ENCODE measurements at regions not wholly inside any gene's neighbourhood (a gene's known extent, or its start where the extent isn't known, plus 50 kb on each side); places are given as distances from the start of the nearest gene placed in this dataset.
A peak's percentile ranks its signal among the peaks of the same experiment; 100 is the strongest.

DNA sequence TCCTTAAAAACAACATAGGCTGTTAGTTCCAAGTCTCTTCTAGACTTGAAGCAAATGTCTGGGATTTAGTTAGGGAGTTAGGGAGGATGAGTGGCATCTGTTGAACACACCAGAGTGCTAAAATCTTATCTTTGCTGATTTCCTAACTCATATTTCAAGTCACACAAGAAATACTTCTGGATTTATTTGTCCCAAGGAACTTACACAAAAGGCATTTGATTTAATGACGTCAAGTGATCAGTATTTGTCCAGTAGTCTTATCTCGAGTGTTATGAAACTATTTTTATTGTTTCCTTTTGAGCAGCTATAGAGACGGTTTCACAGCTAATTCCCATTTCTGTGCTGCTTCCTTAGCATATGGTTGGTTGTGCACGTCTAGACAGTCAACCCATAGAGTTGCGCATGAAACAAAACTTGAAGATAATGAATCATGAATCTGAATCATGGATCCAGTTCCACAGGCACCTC lies 140.5 kb upstream of the TUT7 start:
- H3K4me3 Mint-ChIP-seq = no peak overlapping the region
- no peak overlapping the region for H3K4me2 ChIP-seq (replicated peaks; ENCODE audit: extremely low read depth, low read length, poor library complexity, severe bottlenecking)
- H3K36me3 Mint-ChIP-seq = no peaks in the 10 kb centered on the region
- H4K20me1 ChIP-seq (ENCODE audit: insufficient read depth, low read length) = no peaks in the 10 kb centered on the region
- no peaks in the 10 kb centered on the region for H3K79me2 ChIP-seq (ENCODE audit: insufficient read depth, low read length)
- no peak overlapping the region for H3K9ac ChIP-seq (ENCODE audit: insufficient read depth, low read length, poor library complexity, severe bottlenecking)
- intact Hi-C loops (cut with micrococcal nuclease) = loop anchor here in 1 of 2 donors (5.0 kb wide), 1 partner anchor 823 kb away; no protein-coding TSS in a partner anchor
- TF ChIP-seq CTCF (IDR thresholded peaks at IDR 0.05) = no peak
- no peak overlapping the region for H2AFZ ChIP-seq (ENCODE audit: insufficient read depth, low read depth, low read length, poor library complexity, severe bottlenecking)
- no peaks in the 10 kb centered on the region for H3K4me1 Mint-ChIP-seq
- H3K27ac Mint-ChIP-seq = no peak overlapping the region
- H3K4me3 ChIP-seq (replicated peaks in 1 of 3; ENCODE audit: low read depth in 2 of 3, low read length in 3 of 3) = no peak overlapping the region
- H3K4me1 ChIP-seq (ENCODE audit: control insufficient read depth in 1 of 2, insufficient read depth in 2 of 2, low read length in 2 of 2) = no peaks in the 10 kb centered on the region
- peaks cover 0 to 4% of the 10 kb centered on the region in 2 donors for H3K27me3 ChIP-seq (ENCODE audit: control insufficient read depth in 2 of 2, insufficient read depth in 2 of 2, low read length in 2 of 2)
- H3K27me3 Mint-ChIP-seq (ENCODE audit: low read depth in 3 of 3) = peaks cover 2 to 6% (median 5%) of the 10 kb centered on the region in 3 donors
- DNase-seq = no peak
- peaks cover 0 to 4% (median 0%) of the 10 kb centered on the region in 7 donors for H3K9me3 Mint-ChIP-seq
- H3K36me3 ChIP-seq (replicated peaks in 1 of 2; ENCODE audit: control insufficient read depth in 1 of 2, insufficient read depth in 2 of 2, low read length in 2 of 2) = no peaks in the 10 kb centered on the region
- WGBS (ENCODE audit: insufficient coverage) = no CpG with 5 or more reads among the region's 5 CpGs
- no peak overlapping the region for H3K27ac ChIP-seq (ENCODE audit: low read depth in 1 of 2, low read length in 2 of 2)
- no peaks in the 10 kb centered on the region for H3K9me3 ChIP-seq (replicated peaks in 1 of 2; ENCODE audit: control insufficient read depth in 1 of 2, insufficient read depth in 1 of 2, low read length in 2 of 2)

DNA sequence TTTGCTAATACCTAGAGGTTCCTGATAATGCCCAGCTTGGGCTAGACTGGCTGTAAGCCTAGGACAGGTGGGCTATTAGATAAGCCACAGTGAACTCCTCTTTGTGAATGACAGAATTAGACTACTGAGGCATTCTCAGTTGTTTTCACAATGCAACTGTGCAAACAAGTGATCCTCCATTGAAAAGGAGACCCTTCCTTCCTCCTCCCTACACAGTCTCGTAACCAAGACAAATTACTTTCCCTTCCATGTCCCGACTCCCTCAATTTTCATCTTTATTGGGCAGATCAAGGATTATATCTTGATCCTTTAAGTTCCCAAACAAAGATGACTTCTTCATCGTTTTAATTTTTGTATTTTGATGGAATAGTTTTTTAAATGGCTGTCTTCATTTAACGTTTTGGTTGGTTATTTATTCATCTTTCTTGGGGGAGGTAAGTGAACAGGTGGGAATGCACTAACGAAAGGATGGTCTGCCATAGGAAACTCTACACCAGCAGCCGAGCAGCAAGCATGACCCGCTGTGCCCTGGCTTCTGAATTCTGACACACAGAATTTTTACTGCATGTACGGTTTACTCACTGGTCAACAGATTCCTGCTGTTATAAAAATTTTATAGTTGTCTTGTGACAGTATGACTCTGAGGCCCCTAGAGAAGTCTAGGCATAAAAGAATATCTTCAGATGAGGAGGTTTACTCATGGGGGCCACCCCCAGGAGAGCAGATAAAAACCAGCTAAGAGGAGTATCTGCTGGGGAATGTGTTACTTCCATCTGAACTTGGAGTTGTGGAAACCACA lies 137.5 kb upstream of the TUT7 start:
- Histone ChIP-seq H3K36me3 (replicated peaks in 1 of 2; ENCODE audit: control insufficient read depth in 1 of 2, insufficient read depth in 2 of 2, low read length in 2 of 2) (no peaks in the 10 kb centered on the region), H2AFZ (ENCODE audit: insufficient read depth, low read depth, low read length, poor library complexity, severe bottlenecking) (no peak overlapping the region), H3K4me3 (replicated peaks in 1 of 3; ENCODE audit: low read depth in 2 of 3, low read length in 3 of 3) (no peak overlapping the region), H3K79me2 (ENCODE audit: insufficient read depth, low read length) (no peaks in the 10 kb centered on the region), H3K9ac (ENCODE audit: insufficient read depth, low read length, poor library complexity, severe bottlenecking) (no peak overlapping the region), H3K9me3 (replicated peaks in 1 of 2; ENCODE audit: control insufficient read depth in 1 of 2, insufficient read depth in 1 of 2, low read length in 2 of 2) (no peaks in the 10 kb centered on the region), H3K4me2 (replicated peaks; ENCODE audit: extremely low read depth, low read length, poor library complexity, severe bottlenecking) (no peak overlapping the region), H4K20me1 (ENCODE audit: insufficient read depth, low read length) (no peaks in the 10 kb centered on the region), H3K27me3 (ENCODE audit: control insufficient read depth in 2 of 2, insufficient read depth in 2 of 2, low read length in 2 of 2) (peaks cover 0 to 4% of the 10 kb centered on the region in 2 donors), H3K27ac (ENCODE audit: low read depth in 1 of 2, low read length in 2 of 2) (no peak overlapping the region), H3K4me1 (ENCODE audit: control insufficient read depth in 1 of 2, insufficient read depth in 2 of 2, low read length in 2 of 2) (no peaks in the 10 kb centered on the region)
- TF ChIP-seq CTCF (IDR thresholded peaks at IDR 0.05) = no peak
- H3K27me3 Mint-ChIP-seq (ENCODE audit: low read depth in 3 of 3) = peaks cover 2 to 6% (median 4%) of the 10 kb centered on the region in 3 donors
- WGBS (ENCODE audit: insufficient coverage) = 96% methylated on average over 3 of the region's 8 CpGs
- no peak for DNase-seq
- peaks cover 2% of the 10 kb centered on the region for H3K4me1 Mint-ChIP-seq
- no peak overlapping the region for H3K27ac Mint-ChIP-seq
- peak overlapping the region in 1 of 2 donors; percentile 8 for H3K4me3 Mint-ChIP-seq
- no peaks in the 10 kb centered on the region for H3K36me3 Mint-ChIP-seq
- H3K9me3 Mint-ChIP-seq = peaks cover 0 to 4% (median 0%) of the 10 kb centered on the region in 7 donors
- intact Hi-C loops (cut with micrococcal nuclease) = loop anchor here in 1 of 2 donors (5.0 kb wide), 1 partner anchor 826 kb away; no protein-coding TSS in a partner anchor

Measured in CD14-positive monocyte (primary cell).